ENCODE measurements at regions not wholly inside any gene's neighbourhood (a gene's known extent, or its start where the extent isn't known, plus 50 kb on each side); places are given as distances from the start of the nearest gene placed in this dataset.
"Not testable (repeated sequence)": the region's sequence is repeated elsewhere in the genome, so short reads cannot be mapped to it uniquely, and the experiment has no call there.

DNA sequence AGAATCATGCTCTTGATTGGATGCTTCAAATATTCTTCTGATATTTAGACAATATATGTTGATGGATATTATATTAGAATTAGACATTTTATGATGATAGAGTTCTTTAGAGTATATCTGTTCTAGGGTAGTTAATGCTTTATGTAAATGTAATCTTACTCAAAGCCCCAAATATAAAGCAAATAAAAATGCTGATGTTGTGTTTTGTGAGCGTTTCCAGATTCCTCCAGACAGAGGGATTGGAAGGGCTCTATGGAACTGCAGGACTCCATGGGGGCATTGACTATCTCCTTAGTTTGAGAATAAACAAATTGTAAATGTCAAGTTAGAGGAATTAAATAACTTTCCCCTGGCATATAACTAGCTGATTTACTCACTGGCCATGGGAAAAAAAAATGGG lies 184.5 kb downstream of the MRPS30 start:
- TF ChIP-seq, protein P1, sequence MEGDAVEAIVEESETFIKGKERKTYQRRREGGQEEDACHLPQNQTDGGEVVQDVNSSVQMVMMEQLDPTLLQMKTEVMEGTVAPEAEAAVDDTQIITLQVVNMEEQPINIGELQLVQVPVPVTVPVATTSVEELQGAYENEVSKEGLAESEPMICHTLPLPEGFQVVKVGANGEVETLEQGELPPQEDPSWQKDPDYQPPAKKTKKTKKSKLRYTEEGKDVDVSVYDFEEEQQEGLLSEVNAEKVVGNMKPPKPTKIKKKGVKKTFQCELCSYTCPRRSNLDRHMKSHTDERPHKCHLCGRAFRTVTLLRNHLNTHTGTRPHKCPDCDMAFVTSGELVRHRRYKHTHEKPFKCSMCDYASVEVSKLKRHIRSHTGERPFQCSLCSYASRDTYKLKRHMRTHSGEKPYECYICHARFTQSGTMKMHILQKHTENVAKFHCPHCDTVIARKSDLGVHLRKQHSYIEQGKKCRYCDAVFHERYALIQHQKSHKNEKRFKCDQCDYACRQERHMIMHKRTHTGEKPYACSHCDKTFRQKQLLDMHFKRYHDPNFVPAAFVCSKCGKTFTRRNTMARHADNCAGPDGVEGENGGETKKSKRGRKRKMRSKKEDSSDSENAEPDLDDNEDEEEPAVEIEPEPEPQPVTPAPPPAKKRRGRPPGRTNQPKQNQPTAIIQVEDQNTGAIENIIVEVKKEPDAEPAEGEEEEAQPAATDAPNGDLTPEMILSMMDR (IDR thresholded peaks at IDR 0.05; ENCODE audit: unreplicated experiment): no peak
- no peaks in the 10 kb centered on the region for H3K27me3 Mint-ChIP-seq (ENCODE audit: insufficient read depth, unreplicated experiment)
- intact Hi-C loops (cut with micrococcal nuclease): no loop called here
- CTCF ChIA-PET: interaction anchor here (0.6 to 0.7 kb wide), 2 partner anchors 219 to 811 kb away, joined by 3 to 4 read pairs; no protein-coding TSS in a partner anchor
- no peak overlapping the region for H3K27ac Mint-ChIP-seq (ENCODE audit: low read depth, unreplicated experiment)
- no peaks in the 10 kb centered on the region for H3K4me1 Mint-ChIP-seq (ENCODE audit: insufficient read depth, unreplicated experiment)
- H3K36me3 Mint-ChIP-seq (ENCODE audit: insufficient read depth, unreplicated experiment): no peaks in the 10 kb centered on the region
- H3K9me3 Mint-ChIP-seq (ENCODE audit: unreplicated experiment): peaks cover 7% of the 10 kb centered on the region
- POLR2A ChIA-PET: no interaction called here
- H3K4me3 Mint-ChIP-seq (ENCODE audit: unreplicated experiment): no peak overlapping the region
- DNase-seq (ENCODE audit: unreplicated experiment): no peak
- no TSS peak for BruUV-seq (replicated peaks)

DNA sequence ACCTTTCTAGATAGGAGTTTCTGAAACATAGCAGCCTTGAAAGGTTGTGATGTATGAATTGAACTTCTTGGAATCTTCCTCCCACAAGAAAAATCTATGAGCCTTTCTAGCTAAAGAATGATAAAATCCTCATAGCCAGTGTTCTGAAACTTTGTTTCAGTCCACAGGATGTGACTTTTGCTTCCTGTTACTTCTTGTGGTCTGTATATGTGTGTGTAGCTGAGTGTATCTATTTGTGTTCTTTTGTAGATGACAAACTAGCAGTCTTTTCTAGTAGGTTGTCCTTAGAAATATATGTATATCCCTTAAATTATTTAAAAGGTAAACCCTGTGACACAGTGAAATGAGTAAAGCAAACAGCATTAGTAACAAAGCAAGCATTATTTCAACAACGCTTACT lies 188.8 kb downstream of the MRPS30 start:
- Mint-ChIP-seq H3K36me3 (ENCODE audit: insufficient read depth, unreplicated experiment) (no peaks in the 10 kb centered on the region), H3K27me3 (ENCODE audit: insufficient read depth, unreplicated experiment) (no peaks in the 10 kb centered on the region), H3K4me1 (ENCODE audit: insufficient read depth, unreplicated experiment) (no peaks in the 10 kb centered on the region), H3K9me3 (ENCODE audit: unreplicated experiment) (no peaks in the 10 kb centered on the region), H3K27ac (ENCODE audit: low read depth, unreplicated experiment) (no peak overlapping the region), H3K4me3 (ENCODE audit: unreplicated experiment) (no peak overlapping the region)
- intact Hi-C loops (cut with micrococcal nuclease): no loop called here
- ChIA-PET CTCF (interaction anchor here (1.2 kb wide), 1 partner anchor 45 kb away, joined by 3 read pairs; no protein-coding TSS in a partner anchor), POLR2A (no interaction called here)
- BruUV-seq (replicated peaks): no TSS peak
- TF ChIP-seq, protein P1 (IDR thresholded peaks at IDR 0.05; ENCODE audit: unreplicated experiment): no peak
- DNase-seq (ENCODE audit: unreplicated experiment): no peak

DNA sequence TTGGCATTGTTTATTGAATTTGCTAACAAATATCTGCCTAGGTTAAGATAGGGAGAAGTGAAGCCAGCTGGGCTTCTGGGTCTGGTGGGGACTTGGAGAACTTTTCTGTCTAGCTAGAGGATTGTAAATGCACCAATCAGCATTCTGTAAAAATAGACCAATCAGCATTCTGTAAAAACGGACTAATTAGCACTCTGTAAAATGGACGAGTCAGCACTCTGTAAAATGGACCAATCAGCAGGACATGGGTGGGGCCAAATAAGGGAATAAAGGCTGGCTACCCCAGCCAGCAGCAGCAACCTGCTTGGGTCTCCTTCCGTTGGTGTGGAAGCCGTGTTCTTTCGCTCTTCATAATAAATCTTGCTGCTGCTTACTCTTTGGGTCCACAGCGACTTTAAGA lies 198.4 kb downstream of the MRPS30 start:
- H3K4me3 Mint-ChIP-seq (ENCODE audit: unreplicated experiment); H3K4me1 Mint-ChIP-seq (ENCODE audit: insufficient read depth, unreplicated experiment); intact Hi-C loops (cut with micrococcal nuclease); H3K9me3 Mint-ChIP-seq (ENCODE audit: unreplicated experiment); BruUV-seq (replicated peaks); H3K27ac Mint-ChIP-seq (ENCODE audit: low read depth, unreplicated experiment); DNase-seq (ENCODE audit: unreplicated experiment); H3K36me3 Mint-ChIP-seq (ENCODE audit: insufficient read depth, unreplicated experiment); H3K27me3 Mint-ChIP-seq (ENCODE audit: insufficient read depth, unreplicated experiment): not testable (repeated sequence)
- POLR2A ChIA-PET: interaction anchor here (0.7 kb wide), 1 partner anchor 1364 kb away, joined by 3 read pairs; no protein-coding TSS in a partner anchor
- CTCF ChIA-PET: interaction anchor here (0.6 kb wide), 4 partner anchors 13 to 1868 kb away, joined by 3 to 5 read pairs (median 3); no protein-coding TSS in a partner anchor

DNA sequence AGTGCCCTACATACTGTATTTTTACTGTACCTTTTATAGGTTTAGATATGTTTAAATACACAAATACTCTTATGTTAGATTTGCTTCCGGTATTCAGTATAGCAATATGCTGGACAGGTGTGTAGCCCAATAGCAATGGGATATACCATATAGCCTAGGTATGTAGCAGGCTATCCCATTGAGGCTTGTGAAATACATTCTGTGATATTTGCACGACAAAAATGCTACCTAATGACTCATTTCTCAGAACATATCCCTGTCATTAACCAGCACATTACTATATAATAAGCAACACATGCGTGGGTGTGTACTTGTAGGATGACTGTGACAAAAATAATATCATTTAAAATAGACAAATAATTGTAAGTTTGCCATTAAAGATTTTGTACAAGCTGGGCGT lies 208.8 kb downstream of the MRPS30 start:
- no peaks in the 10 kb centered on the region for H3K27me3 Mint-ChIP-seq (ENCODE audit: insufficient read depth, unreplicated experiment)
- H3K27ac Mint-ChIP-seq (ENCODE audit: low read depth, unreplicated experiment): no peak overlapping the region
- no peaks in the 10 kb centered on the region for H3K9me3 Mint-ChIP-seq (ENCODE audit: unreplicated experiment)
- BruUV-seq (replicated peaks): no TSS peak
- TF ChIP-seq, protein P1 (IDR thresholded peaks at IDR 0.05; ENCODE audit: unreplicated experiment): no peak
- intact Hi-C loops (cut with micrococcal nuclease): no loop called here
- CTCF ChIA-PET: no interaction called here
- no peaks in the 10 kb centered on the region for H3K36me3 Mint-ChIP-seq (ENCODE audit: insufficient read depth, unreplicated experiment)
- POLR2A ChIA-PET: no interaction called here
- peak; percentile 14 for DNase-seq (ENCODE audit: unreplicated experiment)
- no peak overlapping the region for H3K4me3 Mint-ChIP-seq (ENCODE audit: unreplicated experiment)
- H3K4me1 Mint-ChIP-seq (ENCODE audit: insufficient read depth, unreplicated experiment): no peaks in the 10 kb centered on the region

DNA sequence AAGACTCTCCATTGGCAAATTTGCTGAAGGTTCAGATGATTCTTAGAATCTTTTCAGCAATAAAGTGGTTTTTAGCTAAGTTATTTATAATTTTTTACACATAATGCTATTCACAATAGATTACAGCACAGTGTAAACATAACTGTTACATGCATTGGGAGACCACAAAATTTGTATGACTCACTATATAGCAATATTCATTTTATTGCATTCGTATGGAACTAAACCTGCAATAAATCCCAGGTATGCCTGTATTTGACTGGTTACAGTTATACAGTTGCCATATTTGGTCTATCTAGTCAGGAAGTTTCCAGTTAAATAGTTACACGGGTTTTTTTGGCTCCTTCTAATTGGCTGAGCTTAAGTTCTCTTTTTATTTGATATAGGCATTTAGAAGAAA lies 220.8 kb downstream of the MRPS30 start:
- ChIA-PET CTCF (interaction anchor here (0.6 to 1.2 kb wide), 3 partner anchors 8 to 491 kb away, joined by 3 to 5 read pairs (median 4); no protein-coding TSS in a partner anchor), POLR2A (interaction anchor here (0.7 kb wide), 1 partner anchor 1336 kb away, joined by 4 read pairs; no protein-coding TSS in a partner anchor)
- DNase-seq (ENCODE audit: unreplicated experiment): peak; percentile 22
- H3K27me3 Mint-ChIP-seq (ENCODE audit: insufficient read depth, unreplicated experiment): no peaks in the 10 kb centered on the region
- TF ChIP-seq, protein P1 (IDR thresholded peaks at IDR 0.05; ENCODE audit: unreplicated experiment): no peak
- no peak overlapping the region for H3K4me3 Mint-ChIP-seq (ENCODE audit: unreplicated experiment)
- no peaks in the 10 kb centered on the region for H3K36me3 Mint-ChIP-seq (ENCODE audit: insufficient read depth, unreplicated experiment)
- H3K4me1 Mint-ChIP-seq (ENCODE audit: insufficient read depth, unreplicated experiment): no peaks in the 10 kb centered on the region
- intact Hi-C loops (cut with micrococcal nuclease): no loop called here
- H3K9me3 Mint-ChIP-seq (ENCODE audit: unreplicated experiment): no peaks in the 10 kb centered on the region
- BruUV-seq (replicated peaks): no TSS peak
- no peak overlapping the region for H3K27ac Mint-ChIP-seq (ENCODE audit: low read depth, unreplicated experiment)

All from MCF 10A (cell line).